Embryonic facial prominence (tissue), 1 donor: ENCODE measurements at regions not wholly inside any gene's neighbourhood (a gene's known extent, or its start where the extent isn't known, plus 50 kb on each side); places are given as distances from the start of the nearest gene placed in this dataset.
"Not testable (repeated sequence)": the region's sequence is repeated elsewhere in the genome, so short reads cannot be mapped to it uniquely, and the experiment has no call there.

Source experiments
- DNase-seq: peaks from one replicate; pipeline ENCODE4 v3.0.0-alpha.2; 2016; ENCODE audit errors: extremely low spot score

DNA sequence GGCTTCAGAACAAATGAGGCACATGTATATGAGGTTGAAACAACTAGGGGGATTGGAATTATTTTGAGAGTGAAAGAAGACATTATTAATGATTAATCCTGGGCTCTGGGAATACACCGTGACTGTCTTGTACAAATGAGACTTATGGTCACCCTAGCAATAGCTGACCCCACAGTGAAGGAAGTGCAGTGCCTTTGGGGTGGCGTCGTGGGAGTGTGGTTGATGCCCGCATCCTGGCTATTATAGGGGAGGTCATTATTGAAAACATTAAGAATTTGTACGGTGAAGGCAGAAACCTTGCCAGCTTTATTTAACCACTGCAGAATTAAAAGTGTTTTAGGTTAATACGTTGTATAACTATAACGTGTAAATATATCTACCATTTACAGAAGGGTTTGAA is 296.7 kb downstream of the CYRIA start:
- no peak for DNase-seq

DNA sequence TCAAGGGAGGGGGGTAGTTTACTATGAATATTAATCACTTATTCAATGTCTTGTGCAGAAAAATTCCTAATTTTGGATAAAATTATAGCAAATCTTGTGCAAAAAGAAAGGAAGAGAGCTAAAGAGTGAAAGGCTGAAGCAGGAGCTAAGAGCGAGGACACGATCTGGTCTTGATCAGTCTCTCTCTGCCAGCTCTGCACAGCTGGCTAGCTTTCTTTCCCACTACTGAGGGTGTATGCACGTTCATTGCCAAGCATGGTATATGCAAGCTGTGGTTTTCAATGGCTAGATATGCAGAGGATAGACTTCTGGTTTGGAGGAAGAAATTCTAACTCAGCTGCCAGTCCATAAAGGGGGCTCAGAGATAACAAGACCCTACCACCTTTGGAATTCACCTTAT is 297.3 kb downstream of the CYRIA start:
- no peak for DNase-seq

DNA sequence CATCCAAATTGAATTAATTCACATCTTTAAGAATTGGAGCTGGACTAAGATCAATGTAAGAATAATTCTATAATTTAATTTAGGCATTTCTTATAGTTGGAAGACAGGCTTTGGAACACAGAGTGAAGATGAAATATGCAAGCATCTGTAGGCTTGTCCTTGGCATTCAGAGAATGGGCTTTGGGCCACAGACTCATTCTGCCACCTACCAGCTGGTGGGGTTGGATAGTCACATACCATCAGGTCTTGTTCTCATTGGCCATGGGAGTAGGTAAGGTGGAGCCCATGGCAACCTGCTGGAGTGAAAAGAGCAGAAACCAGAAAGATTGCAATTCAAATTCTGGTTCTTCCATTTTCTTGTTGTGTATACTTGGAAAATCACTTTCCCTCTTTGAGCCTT is 300.3 kb downstream of the CYRIA start:
- DNase-seq: no peak

DNA sequence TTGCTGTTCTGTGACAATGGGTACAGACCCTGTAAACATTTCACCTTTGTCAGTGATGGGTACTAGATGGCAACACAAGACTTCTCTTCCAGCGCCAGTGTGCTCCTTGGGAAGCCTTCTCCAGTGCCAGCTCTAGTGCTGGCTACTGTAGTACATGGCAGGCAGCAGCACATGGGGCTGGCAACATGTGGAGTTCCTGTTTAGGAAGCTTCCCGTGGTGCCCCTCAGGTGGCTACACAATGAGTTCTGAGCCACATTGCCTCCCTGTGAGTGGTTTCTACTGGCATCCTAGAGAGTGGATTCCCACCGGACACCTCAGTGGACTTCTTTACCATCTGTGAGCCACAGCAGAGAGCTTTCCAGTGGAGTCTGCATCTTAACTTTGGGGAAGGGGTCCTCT is 302.1 kb downstream of the CYRIA start:
- DNase-seq: no peak

DNA sequence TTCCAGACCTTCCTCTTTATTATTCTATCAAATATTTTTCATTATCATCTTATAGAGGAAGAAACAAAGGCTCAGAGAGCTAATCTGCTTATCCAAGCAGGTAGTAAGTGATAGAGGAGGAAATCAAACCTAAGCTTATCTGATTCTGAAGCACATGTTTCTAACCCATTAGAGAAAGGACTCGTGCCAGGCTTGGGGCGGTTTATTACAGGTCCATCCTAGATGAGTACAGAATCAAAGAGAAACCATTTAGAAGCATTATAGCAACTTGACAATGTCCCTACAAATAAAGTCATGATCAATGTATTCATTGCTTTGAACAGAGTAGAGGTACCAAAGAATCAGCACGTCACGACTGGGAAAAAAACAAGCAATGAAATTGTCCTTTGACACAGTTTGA is 303.0 kb downstream of the CYRIA start:
- DNase-seq: no peak

DNA sequence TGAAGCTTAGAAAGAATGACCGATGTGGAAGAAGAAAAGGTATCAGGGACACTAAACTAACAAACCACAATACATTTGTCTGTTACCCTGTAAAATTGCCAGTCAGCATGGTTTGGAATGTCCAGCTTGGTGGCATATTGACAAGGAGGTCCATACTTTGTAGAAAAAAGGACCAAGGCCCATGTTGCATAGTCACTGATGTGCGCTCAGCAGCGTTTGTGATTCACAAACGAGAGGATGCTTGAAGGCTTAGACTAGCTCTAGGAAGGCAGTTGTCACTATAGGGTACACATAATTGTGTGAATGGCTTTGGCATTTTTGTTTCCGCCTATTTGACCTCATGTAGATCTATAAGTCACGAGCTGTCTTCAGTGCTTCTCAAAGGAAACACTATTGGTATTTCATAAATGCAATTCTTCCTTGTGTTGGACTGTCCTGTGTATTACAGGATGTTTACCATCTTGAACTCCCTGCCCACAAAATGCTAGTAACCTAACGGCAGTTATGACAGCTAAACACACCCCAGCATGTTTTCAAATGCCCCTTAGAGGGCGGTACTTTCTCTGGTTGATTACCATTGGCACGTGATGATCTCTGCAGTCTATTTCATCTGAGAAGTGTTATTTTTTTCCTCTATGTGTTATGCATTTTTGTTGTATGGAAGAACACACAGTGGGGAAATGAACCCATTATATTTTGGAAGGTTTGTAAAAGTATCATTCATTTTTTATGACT is 304.2 kb downstream of the CYRIA start:
- no peak for DNase-seq

DNA sequence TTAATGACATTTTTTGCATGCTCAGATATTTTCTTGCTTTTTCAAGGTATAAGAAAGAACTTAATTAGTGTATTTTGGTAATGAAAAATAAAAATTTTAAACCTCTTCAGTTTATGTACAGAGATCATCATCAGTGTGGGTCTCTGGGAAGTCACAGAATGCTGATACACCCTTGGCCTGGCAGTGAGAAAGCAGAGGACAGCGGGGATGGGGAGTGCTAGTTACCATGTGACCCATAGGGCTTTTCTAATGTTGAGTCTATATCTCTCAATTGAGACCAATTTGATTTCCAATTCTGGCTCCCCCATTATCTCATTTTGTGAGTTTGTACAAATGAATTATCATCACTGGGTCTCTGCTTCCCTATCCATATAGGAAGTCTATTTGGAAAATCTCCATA is 305.7 kb downstream of the CYRIA start:
- DNase-seq: no peak

DNA sequence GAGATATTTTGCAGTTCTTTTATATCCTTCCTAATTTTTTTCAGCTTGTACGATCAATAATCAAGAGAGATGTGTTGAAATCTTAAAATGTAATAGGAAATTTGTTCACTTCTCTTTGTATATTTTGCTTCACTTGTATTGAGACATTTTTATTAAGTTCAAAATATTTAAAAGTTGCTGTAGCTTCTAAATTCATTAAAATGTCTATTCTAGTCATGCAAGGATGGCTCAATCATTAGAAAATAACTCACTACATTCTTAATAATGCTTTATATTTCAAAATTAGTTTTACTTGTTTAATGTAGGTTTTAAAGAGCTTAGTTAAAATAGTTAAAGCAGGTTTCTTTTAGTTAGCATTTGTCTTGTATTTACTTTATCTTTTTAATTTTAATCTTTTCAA is 308.4 kb downstream of the CYRIA start:
- no peak for DNase-seq

DNA sequence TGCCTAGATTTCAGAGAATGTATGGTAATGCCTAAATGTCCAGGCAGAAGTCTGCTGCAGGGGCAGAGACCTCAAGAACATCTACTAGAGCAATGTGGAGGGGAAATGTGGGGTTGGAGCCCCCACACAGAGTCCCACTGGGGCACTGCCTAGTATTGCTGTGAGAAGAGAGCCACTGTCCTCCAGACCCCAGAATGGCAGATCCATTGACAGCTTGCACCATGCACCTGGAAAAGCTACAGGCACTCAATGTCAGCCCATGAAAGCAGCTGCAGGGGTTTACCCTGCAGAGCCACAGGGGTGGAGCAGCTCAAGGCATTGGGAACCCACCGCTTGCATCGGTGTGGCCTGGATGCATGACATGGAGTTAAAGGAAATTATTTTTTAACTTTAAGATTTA is 314.1 kb downstream of the CYRIA start:
- no peak for DNase-seq

DNA sequence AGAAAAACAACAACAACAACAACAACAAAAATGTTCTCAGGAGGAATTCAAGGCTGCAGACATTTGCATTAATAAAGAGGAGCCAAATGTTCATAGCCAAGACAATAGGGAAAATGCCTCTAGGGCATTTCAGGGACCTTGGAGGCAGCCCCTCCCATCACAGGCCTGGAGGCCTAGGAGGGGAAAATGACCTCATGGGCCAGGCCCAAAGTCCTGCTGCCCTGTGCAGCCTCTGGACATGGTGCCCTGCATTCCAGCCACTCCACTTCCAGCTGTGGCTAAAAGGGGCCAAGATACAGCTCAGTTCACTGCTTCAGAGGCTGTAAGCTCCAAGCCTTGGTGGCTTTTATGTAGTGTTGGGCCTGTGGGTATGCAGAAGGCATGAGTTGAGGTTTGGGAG is 314.5 kb downstream of the CYRIA start:
- DNase-seq: no peak

DNA sequence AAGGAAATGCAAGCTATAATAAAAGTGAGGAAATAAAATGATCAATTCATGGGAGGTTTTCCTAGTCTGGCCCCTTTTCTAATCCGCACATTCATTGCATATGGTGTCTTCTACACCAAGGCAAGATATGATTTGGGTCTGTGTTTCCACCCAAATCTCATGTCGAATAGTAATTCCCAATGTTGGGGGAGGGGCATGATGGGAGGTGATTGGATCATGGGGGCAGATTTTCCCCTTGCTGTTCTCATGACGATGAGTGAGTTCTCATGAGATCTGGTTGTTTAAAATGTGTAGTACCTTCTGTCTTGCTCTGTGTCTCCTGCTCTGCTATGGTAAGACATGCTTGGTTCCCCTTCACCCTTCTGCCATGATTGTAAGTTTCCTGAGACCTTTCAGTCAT is 315.4 kb downstream of the CYRIA start:
- DNase-seq: no peak

DNA sequence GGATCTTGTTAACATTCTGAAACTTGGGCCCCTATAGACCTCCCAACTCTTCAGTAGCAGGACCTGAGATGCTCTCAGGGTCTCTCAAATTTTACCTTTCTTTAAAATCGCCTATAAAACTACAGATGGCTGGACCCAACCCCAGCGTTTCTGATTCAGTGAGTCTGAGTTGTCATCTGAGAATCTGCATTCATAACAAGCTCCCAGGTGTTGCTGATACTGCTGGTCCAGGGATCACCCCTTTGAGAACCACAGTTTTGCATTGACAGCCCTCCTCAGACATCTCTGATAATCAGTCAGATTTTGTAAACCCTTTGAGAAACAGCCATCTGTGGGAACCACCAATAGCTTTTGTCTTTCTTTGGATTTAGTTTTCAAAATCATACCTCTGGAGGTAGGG is 315.8 kb downstream of the CYRIA start:
- no peak for DNase-seq

DNA sequence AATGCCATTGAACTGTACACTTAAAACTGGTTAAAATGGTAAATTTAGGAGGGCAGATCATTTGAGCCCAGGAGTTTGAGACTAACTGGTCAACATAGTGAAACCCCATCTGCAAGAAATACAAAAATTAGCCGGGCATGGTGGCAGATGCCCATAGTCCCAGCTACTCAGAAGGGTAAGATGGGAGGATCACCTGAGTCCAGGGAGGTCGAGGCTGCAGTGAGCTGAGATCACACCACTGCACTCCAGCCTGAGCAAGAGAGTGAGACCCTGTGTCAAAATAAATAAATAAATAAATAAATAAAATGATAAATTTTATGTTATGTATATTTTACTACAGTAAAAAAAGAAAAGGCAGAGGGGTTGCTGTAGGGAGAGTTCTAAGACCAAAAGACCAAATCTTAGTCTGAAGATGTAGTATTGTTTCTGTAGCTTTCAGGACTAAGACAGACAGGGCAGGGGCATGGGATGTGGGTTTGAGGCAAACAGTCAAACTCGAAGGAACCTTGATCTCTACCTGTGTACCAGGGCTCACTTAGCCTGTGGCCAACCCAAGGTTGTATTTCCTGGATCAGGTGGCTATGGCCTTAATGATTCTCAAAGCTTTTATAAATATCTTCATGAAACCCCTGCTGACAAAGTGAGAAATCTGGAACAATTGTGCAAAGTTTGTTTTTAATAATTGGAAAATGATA is 316.7 kb downstream of the CYRIA start:
- no peak for DNase-seq

DNA sequence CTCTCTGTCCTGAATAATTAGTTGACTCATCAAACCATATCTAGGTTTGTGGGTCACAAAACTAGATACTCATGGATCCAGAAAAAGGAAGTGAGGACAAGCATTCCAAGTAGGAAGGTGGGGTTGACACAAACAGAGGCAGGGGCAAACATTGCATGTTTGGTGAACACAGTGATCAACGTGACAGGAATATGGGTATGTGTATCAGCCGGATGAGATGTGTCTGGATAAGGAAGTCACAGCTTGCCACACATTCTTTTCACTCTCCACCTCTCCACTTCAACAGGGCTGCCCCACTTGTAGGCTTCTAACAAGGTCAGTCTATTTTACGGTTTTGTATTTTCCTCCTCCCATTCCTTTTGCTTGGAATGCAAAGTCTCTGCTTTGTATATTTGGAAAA is 319.0 kb downstream of the CYRIA start:
- no peak for DNase-seq

DNA sequence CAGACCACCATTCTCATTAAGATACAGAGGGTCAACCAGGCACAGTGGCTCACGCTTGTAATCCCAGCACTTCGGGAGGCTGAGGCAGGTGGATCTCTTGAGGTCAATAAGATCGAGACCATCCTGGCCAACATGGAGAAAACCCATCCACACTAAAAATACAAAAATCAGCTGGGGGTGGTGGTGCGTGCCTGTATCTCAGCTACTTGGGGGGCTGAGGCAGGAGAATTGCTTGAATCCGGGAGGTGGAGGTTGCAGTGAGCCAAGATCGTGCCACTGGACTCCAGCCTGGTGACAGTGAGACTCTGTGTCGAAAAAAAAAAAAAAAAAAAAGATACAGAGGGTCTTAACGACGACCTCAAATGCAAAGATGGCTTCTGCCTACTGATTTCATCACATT is 320.4 kb downstream of the CYRIA start:
- DNase-seq: not testable (repeated sequence)

DNA sequence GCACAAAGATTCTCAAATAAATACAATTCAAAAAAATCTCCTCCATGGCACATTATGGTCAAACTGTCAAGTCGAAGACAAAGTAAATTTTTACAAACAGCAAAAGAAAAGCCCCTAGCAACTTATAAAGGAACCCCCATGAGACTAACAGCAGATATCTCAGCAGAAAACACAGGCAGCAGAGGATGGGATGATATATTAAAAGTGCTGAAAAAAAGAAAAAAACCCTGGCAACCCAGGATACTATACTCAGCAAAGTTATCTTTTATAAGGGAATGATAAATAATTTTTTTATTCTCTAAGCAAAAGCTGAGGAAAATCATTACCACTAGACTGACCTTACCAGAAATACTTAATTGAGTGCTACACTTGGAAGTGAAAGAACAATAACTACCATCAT is 326.4 kb downstream of the CYRIA start:
- no peak for DNase-seq

DNA sequence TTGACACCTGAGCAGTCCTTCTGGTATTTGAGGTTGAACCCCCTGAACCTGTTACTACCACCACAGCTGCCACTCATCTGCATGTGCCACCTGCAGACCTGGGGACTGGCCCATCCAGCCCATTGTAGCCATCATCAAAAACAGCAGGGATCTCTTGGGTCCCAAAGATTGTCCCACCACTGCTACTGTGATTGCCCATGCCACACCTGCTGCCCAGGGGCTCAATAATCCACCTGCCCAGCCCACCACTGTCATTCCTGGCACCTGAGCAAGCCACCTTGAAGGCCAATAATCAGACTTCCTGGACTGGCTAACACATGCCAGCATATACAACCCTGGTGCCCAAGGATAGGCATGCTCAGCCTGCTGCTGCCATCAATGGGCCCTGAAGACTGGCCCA is 327.6 kb downstream of the CYRIA start:
- DNase-seq: no peak

DNA sequence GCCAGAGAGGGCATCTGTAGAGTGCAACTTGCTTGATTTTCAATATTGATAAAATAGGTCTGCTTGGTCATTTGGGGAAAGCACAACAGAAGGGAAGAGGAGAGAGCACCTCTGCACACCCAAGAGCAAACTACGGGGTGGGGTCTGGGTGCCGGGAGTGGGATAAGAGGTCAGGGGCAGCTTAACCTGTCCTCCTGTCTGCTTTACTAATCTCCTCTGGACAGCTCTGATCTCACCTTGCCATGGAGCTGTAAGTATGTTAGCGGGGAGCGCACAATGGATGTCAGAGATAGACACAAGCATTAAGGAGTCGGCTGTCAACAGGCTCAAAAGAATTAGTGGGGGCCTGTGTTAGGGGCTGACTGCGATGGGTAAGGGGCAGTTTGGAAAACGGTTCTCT is 328.7 kb downstream of the CYRIA start:
- DNase-seq: no peak

DNA sequence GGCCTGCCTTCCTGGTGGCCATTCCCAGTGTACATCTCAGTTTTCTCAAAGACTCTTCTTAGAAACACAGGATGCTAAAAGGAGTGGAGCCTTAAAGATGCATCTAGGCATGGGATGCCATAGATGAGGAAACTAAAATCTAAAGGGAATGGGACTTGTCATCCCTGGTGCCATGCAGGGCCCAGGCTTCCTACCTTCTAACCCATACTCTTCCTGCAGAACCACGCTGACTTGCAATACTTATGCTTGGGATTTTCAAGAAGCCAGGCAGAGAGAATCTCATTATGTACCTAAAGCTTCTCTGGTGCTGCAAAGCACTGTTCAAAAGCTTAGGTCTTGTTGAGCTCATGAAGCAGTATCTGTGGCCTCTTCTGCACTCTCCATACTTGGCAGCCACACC is 329.1 kb downstream of the CYRIA start:
- no peak for DNase-seq

DNA sequence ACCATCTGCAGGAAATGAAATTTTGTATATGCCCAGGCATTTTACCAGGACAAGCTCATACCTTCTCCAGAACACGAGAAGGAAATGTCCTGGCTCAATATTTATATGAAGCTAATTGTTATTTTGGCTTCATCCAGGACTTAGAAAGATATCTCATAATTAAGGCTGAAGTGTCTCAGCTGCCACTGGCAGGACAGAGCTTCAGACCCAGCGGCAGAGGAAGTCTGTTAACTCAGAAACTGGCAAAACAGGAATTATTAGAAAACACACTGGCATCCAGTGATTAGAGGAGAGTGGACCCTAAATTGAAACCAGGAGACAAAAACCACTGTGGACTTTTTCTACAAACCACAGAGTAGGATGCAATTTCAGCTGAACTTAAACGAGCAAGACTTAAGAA is 329.7 kb downstream of the CYRIA start:
- DNase-seq: no peak

DNA sequence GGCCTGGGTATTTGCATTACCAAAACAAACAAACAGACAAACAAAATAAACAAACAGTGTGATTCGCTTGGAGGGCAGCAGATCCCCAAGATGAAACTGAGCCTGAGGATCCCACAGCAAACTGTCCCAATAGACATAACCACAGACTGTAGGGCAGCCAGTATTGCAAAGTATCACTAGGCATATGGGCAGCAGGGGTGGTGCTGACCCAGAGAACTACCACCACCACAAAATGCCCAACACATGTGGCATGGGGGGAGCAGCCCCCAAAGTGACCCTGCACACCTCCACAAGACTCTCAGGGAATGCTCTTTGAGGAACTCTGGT is 330.1 kb downstream of the CYRIA start:
- no peak for DNase-seq

DNA sequence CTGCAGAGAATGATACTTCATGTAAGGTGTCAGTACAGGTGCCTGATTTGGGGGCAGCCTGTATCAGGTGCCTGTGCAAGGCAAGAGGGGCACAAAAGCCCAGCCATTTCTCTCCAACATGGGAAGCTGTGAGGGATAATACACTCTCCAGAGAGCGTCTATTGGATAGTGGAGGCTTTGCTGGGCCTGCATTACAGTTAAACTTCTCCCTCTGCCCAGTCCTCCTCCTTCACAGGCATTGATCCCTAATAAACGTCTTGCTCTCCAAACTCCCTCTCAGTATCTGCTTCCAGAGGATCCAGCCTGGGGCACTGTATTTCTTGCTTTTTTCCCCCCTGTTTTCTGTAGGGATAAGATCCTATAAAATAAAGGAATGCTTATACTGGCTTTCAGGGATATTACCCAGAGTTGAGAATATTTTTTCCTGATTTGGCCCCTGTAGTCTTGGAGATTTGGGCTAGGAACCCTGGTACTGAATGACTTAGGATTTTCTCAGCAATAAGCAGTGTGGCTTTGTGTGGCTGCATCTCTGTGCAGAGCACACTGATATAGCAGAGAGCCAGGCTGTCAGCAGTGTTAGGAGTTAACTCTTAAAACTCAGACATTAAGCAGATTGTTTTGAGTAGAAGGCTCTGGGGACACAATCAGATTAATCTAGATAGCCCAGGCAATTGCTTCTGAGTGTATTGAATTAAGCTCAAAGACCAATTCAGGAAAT is 330.6 kb downstream of the CYRIA start:
- no peak for DNase-seq

DNA sequence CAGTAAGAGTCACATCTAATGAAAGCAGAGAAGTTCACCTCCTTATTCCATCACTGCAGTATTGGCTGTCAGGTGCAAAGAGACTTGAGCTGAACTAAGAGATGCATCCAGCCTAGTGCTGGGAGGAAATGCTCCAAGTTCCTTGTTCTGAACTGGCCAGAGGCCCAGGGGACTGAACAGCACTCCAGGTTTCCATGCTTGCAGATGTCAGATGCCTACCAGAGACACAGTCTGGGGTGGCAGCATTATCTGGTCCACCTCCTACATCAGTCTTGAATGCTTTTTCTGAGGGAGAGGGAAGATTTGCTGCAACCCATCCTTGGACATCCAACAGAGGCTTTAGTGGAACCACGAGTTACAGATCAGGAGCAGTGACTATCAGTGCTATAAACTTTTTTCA is 331.3 kb downstream of the CYRIA start:
- DNase-seq: no peak
